HCT116 (cell line): ENCODE measurements at regions not wholly inside any gene's neighbourhood (a gene's known extent, or its start where the extent isn't known, plus 50 kb on each side); places are given as distances from the start of the nearest gene placed in this dataset.

Source experiments
- ATF3 ChIP-seq: IDR thresholded peaks from 2 replicates; pipeline ENCODE4 v1.6.1; 2012
- CBX3 ChIP-seq: IDR thresholded peaks from 2 replicates; pipeline ENCODE4 v1.6.1; 2012; ENCODE audit warnings: low read depth
- CEBPB ChIP-seq: IDR thresholded peaks from 2 replicates; pipeline ENCODE4 v1.6.1; 2012; ENCODE audit warnings: low read depth
- CTCF ChIP-seq, 3 experiments: fragments of 200-600 bp in 1 of 3; sonication (generic) in 1 of 3; IDR thresholded peaks in 2 of 3; conservative IDR thresholded peaks in 1 of 3; 2 replicates each; pipeline ENCODE4 v1.5.1; 2012 to 2017; ENCODE audit warnings: low read depth in 2 of 3, low read length in 2 of 3, antibody characterized with exemption in 1 of 3, borderline replicate concordance in 1 of 3, control low read depth in 1 of 3, mild to moderate bottlenecking in 1 of 3, mixed read lengths in 1 of 3, mixed run types in 1 of 3, moderate library complexity in 1 of 3; ENCODE audit not compliant: insufficient read depth in 1 of 3
- ELF1 ChIP-seq: IDR thresholded peaks from 2 replicates; pipeline ENCODE4 v1.6.1; 2012; ENCODE audit warnings: low read depth, borderline replicate concordance
- EZH2 ChIP-seq: fragments of 200-600 bp; sonication (generic); IDR thresholded peaks from 2 replicates; pipeline ENCODE4 v1.6.1; 2017; ENCODE audit warnings: antibody characterized with exemption, mixed run types
- EZH2phosphoT487 ChIP-seq: fragments of 200-600 bp; IDR thresholded peaks from 2 replicates; pipeline ENCODE4 v1.6.1; 2018; ENCODE audit warnings: antibody characterized with exemption, borderline replicate concordance
- POLR2A ChIP-seq: IDR thresholded peaks from 2 replicates; pipeline ENCODE4 v1.7.0; 2011; ENCODE audit warnings: borderline replicate concordance; ENCODE audit not compliant: insufficient read depth, insufficient read length; ENCODE audit errors: extremely low read depth
- RAD21 ChIP-seq: IDR thresholded peaks from 2 replicates; pipeline ENCODE4 v1.6.1; 2012; ENCODE audit warnings: low read depth, mild to moderate bottlenecking
- REST ChIP-seq: IDR thresholded peaks from 2 replicates; pipeline ENCODE4 v1.6.1; 2012; ENCODE audit warnings: low read depth
- SIN3A ChIP-seq: IDR thresholded peaks from 2 replicates; pipeline ENCODE4 v1.6.1; 2012; ENCODE audit warnings: low read depth
- TCF7L2 ChIP-seq: IDR thresholded peaks from 2 replicates; pipeline ENCODE4 v1.7.0; 2011; ENCODE audit warnings: borderline replicate concordance, inconsistent platforms; ENCODE audit not compliant: insufficient read depth, insufficient read length; ENCODE audit errors: extremely low read depth
- YY1 ChIP-seq: IDR thresholded peaks from 2 replicates; pipeline ENCODE4 v1.6.1; 2011; ENCODE audit warnings: low read length, low read depth, moderate library complexity, mild to moderate bottlenecking; ENCODE audit not compliant: insufficient replicate concordance; ENCODE audit errors: extremely low read depth

GRCh38 chr9:81035601-81036000 is 653.7 kb downstream of the TLE1 start:
- TF ChIP-seq CTCF (IDR thresholded peaks at IDR 0.05 in 2 of 3, conservative IDR thresholded peaks at IDR 0.05 in 1 of 3; ENCODE audit: borderline replicate concordance in 1 of 3, insufficient read depth in 1 of 3, low read depth in 2 of 3, low read length in 2 of 3) (no peak), EZH2phosphoT487 (no peak), ATF3 (no peak), REST (no peak), CBX3 (no peak), YY1 (no peak), POLR2A (no peak), TCF7L2 (no peak), CEBPB (no peak), ELF1 (no peak), EZH2 (no peak), SIN3A (no peak), RAD21 (no peak)
